CD4-positive, CD25-positive, alpha-beta regulatory T cell (primary cell): ENCODE measurements at regions not wholly inside any gene's neighbourhood (a gene's known extent, or its start where the extent isn't known, plus 50 kb on each side); places are given as distances from the start of the nearest gene placed in this dataset.

ENCODE experiments used
- ATAC-seq, 2 donors: fragments of 150-1000 bp; cut with Tn5 transposase; one replicate each; pipeline ENCODE4 v1.10.0; 2021; ENCODE audit warnings: low read depth in 2 of 2, moderate number of reproducible peaks in 2 of 2, moderate library complexity in 1 of 2
- DNase-seq, 3 donors: peaks; one replicate each; pipeline versions ENCODE4 v3.0.0 to v3.0.0-alpha.2; 2012 to 2022; ENCODE audit warnings: mixed read lengths in 1 of 3
- H3K27ac ChIP-seq: one replicate; pipeline ENCODE4 v1.7.0; 2013; ENCODE audit warnings: mild to moderate bottlenecking, low read length; ENCODE audit not compliant: insufficient read depth, poor library complexity, severe bottlenecking
- H3K27me3 ChIP-seq: one replicate; pipeline ENCODE4 v1.7.0; 2013; ENCODE audit warnings: low read length; ENCODE audit not compliant: control insufficient read depth, insufficient read depth
- H3K36me3 ChIP-seq: one replicate; pipeline ENCODE4 v1.7.0; 2013; ENCODE audit warnings: mild to moderate bottlenecking, low read length, moderate library complexity; ENCODE audit not compliant: control insufficient read depth, insufficient read depth
- H3K4me1 ChIP-seq: 2 replicates; pipeline ENCODE4 v1.7.0; 2013; ENCODE audit warnings: mild to moderate bottlenecking, low read length; ENCODE audit not compliant: insufficient read depth, control insufficient read depth, poor library complexity, severe bottlenecking
- H3K4me3 ChIP-seq: one replicate; pipeline ENCODE4 v1.7.0; 2013; ENCODE audit warnings: low read depth, mild to moderate bottlenecking, low read length, moderate library complexity
- H3K9me3 ChIP-seq, 2 experiments: 1 replicate in 1 of 2; 2 replicates in 1 of 2; pipeline ENCODE4 v1.7.0; 2013; ENCODE audit warnings: low read length in 2 of 2, mild to moderate bottlenecking in 1 of 2, moderate library complexity in 1 of 2; ENCODE audit not compliant: control insufficient read depth in 2 of 2
- H3K27ac Mint-ChIP-seq, 3 donors: one replicate each; pipeline ENCODE4 v1.8.0; 2020 to 2022; ENCODE audit warnings: mild to moderate bottlenecking in 3 of 3, mixed read lengths in 3 of 3, moderate library complexity in 2 of 3
- H3K27me3 Mint-ChIP-seq: one replicate; pipeline ENCODE4 v1.8.0; 2022; ENCODE audit warnings: mild to moderate bottlenecking, mixed read lengths
- H3K36me3 Mint-ChIP-seq: one replicate; pipeline ENCODE4 v1.8.0; 2020; ENCODE audit warnings: mixed read lengths
- H3K4me1 Mint-ChIP-seq, 4 donors: one replicate each; pipeline ENCODE4 v1.8.0; 2020 to 2022; ENCODE audit warnings: mixed read lengths in 4 of 4, mild to moderate bottlenecking in 1 of 4
- H3K4me3 Mint-ChIP-seq, 4 donors: one replicate each; pipeline ENCODE4 v1.8.0; 2020 to 2022; ENCODE audit warnings: mild to moderate bottlenecking in 4 of 4, mixed read lengths in 4 of 4, moderate library complexity in 3 of 4
- H3K9me3 Mint-ChIP-seq, 7 donors: one replicate each; pipeline ENCODE4 v1.8.0; 2020 to 2022; ENCODE audit warnings: mixed read lengths in 7 of 7, mild to moderate bottlenecking in 3 of 7, moderate library complexity in 2 of 7

GRCh38 chr5:21071986-21072385 is 1084.0 kb upstream of the CDH18 start:
- Mint-ChIP-seq H3K27me3 (no peaks in the 10 kb centered on the region), H3K27ac (no peak overlapping the region), H3K36me3 (no peaks in the 10 kb centered on the region), H3K9me3 (peaks cover 0 to 28% (median 4%) of the 10 kb centered on the region in 7 donors), H3K4me3 (no peak overlapping the region), H3K4me1 (no peaks in the 10 kb centered on the region)
- Histone ChIP-seq H3K4me1 (no peaks in the 10 kb centered on the region), H3K36me3 (no peaks in the 10 kb centered on the region), H3K27me3 (no peaks in the 10 kb centered on the region), H3K9me3 (no peaks in the 10 kb centered on the region), H3K27ac (no peak overlapping the region), H3K4me3 (no peak overlapping the region)
- DNase-seq = no peak
- ATAC-seq = no peak

- Mint-ChIP-seq H3K9me3 (peaks cover 0 to 33% (median 4%) of the 10 kb centered on the region in 7 donors), H3K4me1 (no peaks in the 10 kb centered on the region), H3K27me3 (no peaks in the 10 kb centered on the region), H3K27ac (no peak overlapping the region), H3K36me3 (no peaks in the 10 kb centered on the region), H3K4me3 (no peak overlapping the region)
- Histone ChIP-seq H3K9me3 (no peaks in the 10 kb centered on the region), H3K4me3 (no peak overlapping the region), H3K27ac (no peak overlapping the region), H3K36me3 (no peaks in the 10 kb centered on the region), H3K27me3 (no peaks in the 10 kb centered on the region), H3K4me1 (no peaks in the 10 kb centered on the region)
- ATAC-seq = no peak
- no peak for DNase-seq
Observed at GRCh38 chr5:21071421-21071820, 1083.4 kb upstream of the CDH18 start.

GRCh38 chr5:21070858-21071257 is 1082.9 kb upstream of the CDH18 start:
- ATAC-seq (no peak), DNase-seq (no peak)
- Histone ChIP-seq H3K27me3 (no peaks in the 10 kb centered on the region), H3K9me3 (no peaks in the 10 kb centered on the region), H3K4me3 (no peak overlapping the region), H3K4me1 (no peaks in the 10 kb centered on the region), H3K36me3 (no peaks in the 10 kb centered on the region), H3K27ac (no peak overlapping the region)
- Mint-ChIP-seq H3K27me3 (no peaks in the 10 kb centered on the region), H3K9me3 (peaks cover 0 to 38% (median 6%) of the 10 kb centered on the region in 7 donors), H3K4me1 (no peaks in the 10 kb centered on the region), H3K27ac (no peak overlapping the region), H3K36me3 (no peaks in the 10 kb centered on the region), H3K4me3 (no peak overlapping the region)

- H3K4me3 Mint-ChIP-seq = no peak overlapping the region
- H3K9me3 Mint-ChIP-seq = peaks cover 0 to 47% (median 8%) of the 10 kb centered on the region in 7 donors
- no peak for DNase-seq
- no peaks in the 10 kb centered on the region for H3K36me3 Mint-ChIP-seq
- H3K9me3 ChIP-seq = peaks cover 1 to 19% of the 10 kb centered on the region in 2 experiments
- ATAC-seq = no peak
- no peaks in the 10 kb centered on the region for H3K4me1 Mint-ChIP-seq
- no peak overlapping the region for H3K4me3 ChIP-seq
- no peak overlapping the region for H3K27ac Mint-ChIP-seq
- H3K27ac ChIP-seq = no peak overlapping the region
- H3K27me3 ChIP-seq = no peaks in the 10 kb centered on the region
- no peaks in the 10 kb centered on the region for H3K4me1 ChIP-seq
- no peaks in the 10 kb centered on the region for H3K36me3 ChIP-seq
- H3K27me3 Mint-ChIP-seq = no peaks in the 10 kb centered on the region
Observed at GRCh38 chr5:21067724-21068123, 1079.7 kb upstream of the CDH18 start.

GRCh38 chr5:21063146-21063545 is 1075.1 kb upstream of the CDH18 start:
- Histone ChIP-seq H3K36me3 (no peaks in the 10 kb centered on the region), H3K4me1 (no peaks in the 10 kb centered on the region), H3K27ac (no peak overlapping the region), H3K4me3 (no peak overlapping the region), H3K9me3 (peaks cover 1 to 32% of the 10 kb centered on the region in 2 experiments), H3K27me3 (no peaks in the 10 kb centered on the region)
- Mint-ChIP-seq H3K36me3 (no peaks in the 10 kb centered on the region), H3K4me3 (no peak overlapping the region), H3K9me3 (peaks cover 4 to 52% (median 18%) of the 10 kb centered on the region in 7 donors), H3K4me1 (no peaks in the 10 kb centered on the region), H3K27ac (no peak overlapping the region), H3K27me3 (no peaks in the 10 kb centered on the region)
- DNase-seq (no peak), ATAC-seq (no peak)

- Histone ChIP-seq H3K27ac (no peak overlapping the region), H3K4me1 (no peaks in the 10 kb centered on the region), H3K36me3 (no peaks in the 10 kb centered on the region), H3K4me3 (no peak overlapping the region), H3K9me3 (peaks cover 0 to 18% of the 10 kb centered on the region in 2 experiments), H3K27me3 (no peaks in the 10 kb centered on the region)
- Mint-ChIP-seq H3K27ac (no peak overlapping the region), H3K36me3 (no peaks in the 10 kb centered on the region), H3K4me1 (no peaks in the 10 kb centered on the region), H3K27me3 (no peaks in the 10 kb centered on the region), H3K4me3 (no peak overlapping the region), H3K9me3 (peaks cover 2 to 25% (median 7%) of the 10 kb centered on the region in 7 donors)
- DNase-seq = no peak
- no peak for ATAC-seq
Observed at GRCh38 chr5:21058289-21058688, 1070.3 kb upstream of the CDH18 start.

- H3K4me3 Mint-ChIP-seq = no peak overlapping the region
- no peaks in the 10 kb centered on the region for H3K4me1 ChIP-seq
- no peak overlapping the region for H3K4me3 ChIP-seq
- no peak overlapping the region for H3K27ac Mint-ChIP-seq
- H3K27ac ChIP-seq = no peak overlapping the region
- H3K36me3 Mint-ChIP-seq = no peaks in the 10 kb centered on the region
- no peaks in the 10 kb centered on the region for H3K36me3 ChIP-seq
- peaks cover 0 to 17% (median 8%) of the 10 kb centered on the region in 7 donors for H3K9me3 Mint-ChIP-seq
- ATAC-seq = no peak
- H3K27me3 Mint-ChIP-seq = no peaks in the 10 kb centered on the region
- peaks cover 0 to 5% of the 10 kb centered on the region in 2 experiments for H3K9me3 ChIP-seq
- H3K27me3 ChIP-seq = no peaks in the 10 kb centered on the region
- DNase-seq = no peak
- no peaks in the 10 kb centered on the region for H3K4me1 Mint-ChIP-seq
Observed at GRCh38 chr5:21051945-21052344, 1063.9 kb upstream of the CDH18 start.

- Histone ChIP-seq H3K27ac (no peak overlapping the region), H3K4me1 (no peaks in the 10 kb centered on the region), H3K4me3 (no peak overlapping the region), H3K27me3 (no peaks in the 10 kb centered on the region), H3K9me3 (peaks cover 0 to 7% of the 10 kb centered on the region in 2 experiments), H3K36me3 (no peaks in the 10 kb centered on the region)
- Mint-ChIP-seq H3K4me1 (no peaks in the 10 kb centered on the region), H3K4me3 (no peak overlapping the region), H3K9me3 (peaks cover 0 to 17% (median 9%) of the 10 kb centered on the region in 7 donors), H3K36me3 (no peaks in the 10 kb centered on the region), H3K27ac (no peak overlapping the region), H3K27me3 (no peaks in the 10 kb centered on the region)
- DNase-seq (no peak), ATAC-seq (no peak)
Observed at GRCh38 chr5:21049901-21050300, 1061.9 kb upstream of the CDH18 start.
